ENCODE measurements at regions not wholly inside any gene's neighbourhood (a gene's known extent, or its start where the extent isn't known, plus 50 kb on each side); places are given as distances from the start of the nearest gene placed in this dataset.
"Not testable (repeated sequence)": the region's sequence is repeated elsewhere in the genome, so short reads cannot be mapped to it uniquely, and the experiment has no call there.

DNA sequence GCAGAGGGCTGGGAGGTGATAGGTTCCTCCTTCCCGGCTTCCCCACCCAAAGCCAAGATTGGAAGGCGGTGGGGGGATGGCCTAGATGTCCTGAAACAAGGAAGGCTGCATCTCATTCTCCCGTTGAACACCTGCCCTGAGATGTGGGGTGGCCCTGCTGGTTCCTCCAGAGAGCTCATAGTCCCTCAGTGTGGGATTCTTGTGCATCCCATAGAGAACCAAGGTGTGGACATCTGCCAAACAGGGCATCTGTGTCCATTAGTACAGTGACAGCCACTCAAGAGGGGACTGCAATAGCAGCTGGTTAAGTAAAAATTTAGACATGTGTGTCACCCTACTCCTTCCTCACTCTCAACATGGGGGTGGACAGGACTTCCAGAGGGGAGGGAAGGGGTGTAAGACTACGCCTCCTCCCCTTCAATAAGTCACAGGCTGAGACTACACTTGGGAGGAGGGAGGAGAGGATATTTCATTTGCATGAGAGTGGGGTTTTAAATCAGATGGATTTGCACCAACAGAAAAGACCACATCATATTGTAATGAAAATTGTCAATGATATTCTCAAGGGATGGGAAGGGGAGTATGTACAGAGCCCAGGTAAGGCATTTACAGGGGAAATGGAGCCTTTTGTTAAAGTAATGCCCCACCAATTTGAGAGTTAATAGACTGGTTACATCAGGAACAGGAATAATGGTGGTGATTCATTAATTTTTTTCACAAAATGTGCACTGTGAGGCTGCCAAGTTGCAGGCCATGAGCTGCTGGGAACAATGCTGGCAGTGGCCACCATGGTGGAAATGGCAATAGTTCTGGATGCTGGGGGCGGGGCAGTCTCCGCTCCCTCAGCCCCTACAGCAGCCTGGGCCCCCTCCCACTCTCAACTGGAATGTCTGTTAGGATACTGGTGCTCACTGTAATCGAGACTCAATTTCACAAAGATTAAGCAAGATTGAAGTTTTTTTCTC, 80.6 kb downstream of the TEX51 start:
- DNase-seq (ENCODE audit: low read depth) = no peak
- H3K4me3 ChIP-seq (ENCODE audit: low read length) = no peak overlapping the region
- TF ChIP-seq, protein P1, sequence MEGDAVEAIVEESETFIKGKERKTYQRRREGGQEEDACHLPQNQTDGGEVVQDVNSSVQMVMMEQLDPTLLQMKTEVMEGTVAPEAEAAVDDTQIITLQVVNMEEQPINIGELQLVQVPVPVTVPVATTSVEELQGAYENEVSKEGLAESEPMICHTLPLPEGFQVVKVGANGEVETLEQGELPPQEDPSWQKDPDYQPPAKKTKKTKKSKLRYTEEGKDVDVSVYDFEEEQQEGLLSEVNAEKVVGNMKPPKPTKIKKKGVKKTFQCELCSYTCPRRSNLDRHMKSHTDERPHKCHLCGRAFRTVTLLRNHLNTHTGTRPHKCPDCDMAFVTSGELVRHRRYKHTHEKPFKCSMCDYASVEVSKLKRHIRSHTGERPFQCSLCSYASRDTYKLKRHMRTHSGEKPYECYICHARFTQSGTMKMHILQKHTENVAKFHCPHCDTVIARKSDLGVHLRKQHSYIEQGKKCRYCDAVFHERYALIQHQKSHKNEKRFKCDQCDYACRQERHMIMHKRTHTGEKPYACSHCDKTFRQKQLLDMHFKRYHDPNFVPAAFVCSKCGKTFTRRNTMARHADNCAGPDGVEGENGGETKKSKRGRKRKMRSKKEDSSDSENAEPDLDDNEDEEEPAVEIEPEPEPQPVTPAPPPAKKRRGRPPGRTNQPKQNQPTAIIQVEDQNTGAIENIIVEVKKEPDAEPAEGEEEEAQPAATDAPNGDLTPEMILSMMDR (IDR thresholded peaks at IDR 0.05; ENCODE audit: insufficient read depth, low read depth, low read length, missing control alignments) = no peak

DNA sequence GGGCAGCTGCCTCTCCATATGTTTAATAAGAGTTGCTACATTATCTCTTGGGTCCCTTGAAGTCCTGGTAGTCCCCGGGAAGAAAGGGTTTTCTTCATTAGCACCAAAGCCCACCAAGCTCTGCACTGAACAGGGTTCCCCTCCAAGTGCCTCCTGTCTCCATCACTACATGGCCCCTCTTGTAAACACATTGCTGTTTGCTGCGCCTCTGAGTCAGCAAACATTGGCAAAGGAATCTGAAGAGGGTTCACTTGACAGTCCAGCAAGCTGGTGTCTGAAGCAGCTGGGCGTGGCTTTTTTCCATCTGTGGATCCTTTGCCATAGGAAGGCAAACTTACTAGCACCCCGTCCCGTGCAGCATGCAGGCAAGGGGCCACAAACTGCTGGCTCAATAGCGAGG, 82.8 kb downstream of the TEX51 start:
- no peak for DNase-seq (ENCODE audit: low read depth)
- TF ChIP-seq, protein P1 (IDR thresholded peaks at IDR 0.05; ENCODE audit: insufficient read depth, low read depth, low read length, missing control alignments) = no peak
- H3K4me3 ChIP-seq (ENCODE audit: low read length) = no peak overlapping the region

DNA sequence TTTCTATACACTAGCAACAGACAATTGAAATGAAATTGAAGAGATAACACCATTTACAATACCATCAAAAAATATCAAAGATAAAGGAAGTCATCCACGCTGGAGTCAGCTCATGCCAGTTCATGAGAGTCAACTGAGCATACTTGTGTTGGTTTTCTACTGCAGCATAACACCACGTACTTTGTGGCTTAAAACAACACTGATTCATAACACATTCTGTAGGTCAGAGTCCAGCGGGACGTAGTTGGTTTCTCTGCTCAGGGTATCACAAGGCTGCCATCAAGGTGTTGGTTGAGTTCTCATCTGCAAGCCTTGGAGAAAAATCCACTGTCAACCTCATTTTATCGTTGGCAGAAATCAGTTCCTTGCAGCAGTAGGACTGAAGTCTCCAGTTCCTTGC, 84.2 kb downstream of the TEX51 start:
- TF ChIP-seq, protein P1 (IDR thresholded peaks at IDR 0.05; ENCODE audit: insufficient read depth, low read depth, low read length, missing control alignments) = no peak
- H3K4me3 ChIP-seq (ENCODE audit: low read length) = no peak overlapping the region
- no peak for DNase-seq (ENCODE audit: low read depth)

DNA sequence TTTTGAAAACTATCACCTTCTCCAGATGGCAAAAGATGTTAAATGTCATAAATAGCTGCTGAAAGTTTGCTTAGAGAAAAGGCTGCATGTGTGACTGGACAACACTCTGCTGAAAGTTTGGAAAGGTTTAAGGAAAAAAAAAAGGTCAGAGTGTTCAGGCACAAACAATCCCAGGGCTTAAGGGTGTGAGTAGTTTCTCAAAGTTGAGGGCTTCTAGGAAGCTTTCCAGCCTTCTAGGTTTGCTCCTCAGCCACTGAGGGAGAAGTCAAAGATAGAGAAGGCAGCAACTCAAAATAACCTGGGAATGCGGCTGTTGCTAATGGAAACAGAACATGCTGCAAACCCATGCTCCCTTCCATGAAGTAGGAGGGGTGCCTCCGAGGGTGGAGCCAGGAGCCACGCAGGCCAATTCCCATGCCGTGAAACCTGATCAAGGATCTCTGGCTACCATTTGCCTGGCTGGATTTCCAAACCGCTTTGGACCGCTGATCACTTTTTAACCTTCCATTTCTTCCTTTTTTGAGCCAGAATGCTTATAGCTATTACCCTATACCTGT, 88.0 kb downstream of the TEX51 start:
- H3K4me3 ChIP-seq (ENCODE audit: low read length) = no peak overlapping the region
- DNase-seq (ENCODE audit: low read depth) = no peak
- TF ChIP-seq, protein P1 (IDR thresholded peaks at IDR 0.05; ENCODE audit: insufficient read depth, low read depth, low read length, missing control alignments) = no peak

DNA sequence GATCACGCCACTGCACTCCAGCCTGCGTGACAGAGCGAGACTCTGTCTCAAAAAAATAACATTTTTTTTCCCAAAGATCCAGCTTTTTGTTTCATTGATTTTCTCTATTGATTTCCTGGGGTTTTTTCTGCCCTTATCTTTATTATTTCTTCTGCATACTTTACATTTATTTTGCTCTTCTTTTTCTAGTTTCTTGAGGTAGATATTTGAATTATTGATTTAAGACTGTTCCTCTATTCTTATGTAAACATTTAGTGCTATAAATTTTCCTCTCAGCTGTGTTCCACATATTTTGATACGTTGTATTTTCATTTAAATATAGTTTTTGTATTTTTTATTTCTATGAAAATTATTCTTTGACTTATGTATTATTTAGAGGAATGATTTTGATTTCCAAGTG, 89.8 kb downstream of the TEX51 start:
- TF ChIP-seq, protein P1 (IDR thresholded peaks at IDR 0.05; ENCODE audit: insufficient read depth, low read depth, low read length, missing control alignments) = no peak
- no peak for DNase-seq (ENCODE audit: low read depth)
- H3K4me3 ChIP-seq (ENCODE audit: low read length) = no peak overlapping the region

DNA sequence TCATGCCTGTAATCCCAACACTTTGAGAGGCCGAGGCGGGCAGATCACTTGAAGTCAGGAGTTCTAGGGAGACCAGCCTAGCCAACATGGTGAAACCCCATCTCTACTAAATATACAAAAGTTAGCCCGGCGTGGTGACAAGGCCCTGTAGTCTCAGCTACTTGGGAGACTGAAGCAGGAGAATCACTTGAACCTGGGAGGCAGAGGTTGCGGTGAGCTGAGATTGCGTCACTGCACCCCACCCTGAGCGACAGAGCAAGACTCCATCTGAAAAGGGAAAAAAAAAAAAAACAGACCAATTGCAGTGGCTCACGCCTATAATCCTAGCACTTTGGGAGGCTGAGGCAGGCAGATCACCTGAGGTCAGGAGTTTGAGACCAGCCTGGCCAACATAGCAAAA, 90.4 kb downstream of the TEX51 start:
- DNase-seq (ENCODE audit: low read depth) = not testable (repeated sequence)

DNA sequence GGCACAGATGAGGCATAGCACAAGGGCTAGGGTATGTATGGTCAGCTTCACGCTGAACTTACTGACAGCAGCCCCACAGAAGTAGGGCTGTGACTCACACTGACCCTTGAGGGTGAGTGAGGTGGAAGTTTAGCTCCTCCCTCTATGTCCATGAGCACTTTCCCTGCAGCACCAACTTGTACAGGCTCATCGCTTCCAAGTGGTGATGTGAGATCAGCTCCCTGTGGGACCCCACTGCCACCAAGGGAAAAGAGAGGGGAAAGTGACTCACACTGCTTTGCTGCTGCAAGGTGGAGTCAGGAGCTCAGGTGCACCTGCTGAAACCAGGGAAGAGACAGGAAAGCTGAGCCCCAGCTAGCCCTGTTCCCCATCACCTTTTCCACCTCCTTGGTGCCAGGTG, 91.5 kb downstream of the TEX51 start:
- TF ChIP-seq, protein P1 (IDR thresholded peaks at IDR 0.05; ENCODE audit: insufficient read depth, low read depth, low read length, missing control alignments) = no peak
- no peak for DNase-seq (ENCODE audit: low read depth)
- H3K4me3 ChIP-seq (ENCODE audit: low read length) = no peak overlapping the region

More for the DNA sequence above, 90.4 kb downstream of the TEX51 start:
- not testable (repeated sequence) for H3K4me3 ChIP-seq (ENCODE audit: low read length)
